ENCODE measurements at regions not wholly inside any gene's neighbourhood (a gene's known extent, or its start where the extent isn't known, plus 50 kb on each side); places are given as distances from the start of the nearest gene placed in this dataset.

DNA sequence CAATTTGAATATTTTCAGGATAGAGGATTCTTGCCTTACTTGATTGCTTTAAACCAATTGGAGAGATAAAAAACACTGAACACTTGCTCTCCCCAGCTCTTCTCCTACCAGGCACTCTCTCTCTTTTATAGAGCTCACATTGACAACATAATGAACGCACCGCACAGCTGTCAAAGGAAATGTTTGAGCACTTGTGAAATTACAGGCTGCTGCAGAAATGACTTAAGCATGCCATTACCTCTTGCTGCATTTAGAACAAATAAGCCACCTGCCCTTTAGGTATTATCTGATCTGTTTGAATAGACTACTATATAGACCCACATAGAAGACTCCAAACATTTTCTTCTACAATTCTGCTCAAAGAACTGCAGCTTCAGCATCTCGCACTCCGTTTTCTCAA is 227.7 kb downstream of the C4orf33 start:
- H3K36me3 ChIP-seq (replicated peaks in 1 of 2; ENCODE audit: control insufficient read depth in 1 of 2, insufficient read depth in 2 of 2, low read length in 2 of 2) = no peaks in the 10 kb centered on the region
- no peak overlapping the region for H2AFZ ChIP-seq (ENCODE audit: insufficient read depth, low read depth, low read length, poor library complexity, severe bottlenecking)
- H3K79me2 ChIP-seq (ENCODE audit: insufficient read depth, low read length) = no peaks in the 10 kb centered on the region
- no peaks in the 10 kb centered on the region for H3K9me3 ChIP-seq (replicated peaks in 1 of 2; ENCODE audit: control insufficient read depth in 1 of 2, insufficient read depth in 1 of 2, low read length in 2 of 2)
- intact Hi-C loops (cut with micrococcal nuclease) = loop anchor here in 1 of 2 donors (10.0 kb wide), 1 partner anchor 229 kb away; the partner anchor contains the start of genes C4orf33 and SCLT1
- no peak overlapping the region for H3K9ac ChIP-seq (ENCODE audit: insufficient read depth, low read length, poor library complexity, severe bottlenecking)
- peaks cover 37 to 42% of the 10 kb centered on the region in 2 donors for H3K4me1 ChIP-seq (ENCODE audit: control insufficient read depth in 1 of 2, insufficient read depth in 2 of 2, low read length in 2 of 2)
- TF ChIP-seq, protein P1, sequence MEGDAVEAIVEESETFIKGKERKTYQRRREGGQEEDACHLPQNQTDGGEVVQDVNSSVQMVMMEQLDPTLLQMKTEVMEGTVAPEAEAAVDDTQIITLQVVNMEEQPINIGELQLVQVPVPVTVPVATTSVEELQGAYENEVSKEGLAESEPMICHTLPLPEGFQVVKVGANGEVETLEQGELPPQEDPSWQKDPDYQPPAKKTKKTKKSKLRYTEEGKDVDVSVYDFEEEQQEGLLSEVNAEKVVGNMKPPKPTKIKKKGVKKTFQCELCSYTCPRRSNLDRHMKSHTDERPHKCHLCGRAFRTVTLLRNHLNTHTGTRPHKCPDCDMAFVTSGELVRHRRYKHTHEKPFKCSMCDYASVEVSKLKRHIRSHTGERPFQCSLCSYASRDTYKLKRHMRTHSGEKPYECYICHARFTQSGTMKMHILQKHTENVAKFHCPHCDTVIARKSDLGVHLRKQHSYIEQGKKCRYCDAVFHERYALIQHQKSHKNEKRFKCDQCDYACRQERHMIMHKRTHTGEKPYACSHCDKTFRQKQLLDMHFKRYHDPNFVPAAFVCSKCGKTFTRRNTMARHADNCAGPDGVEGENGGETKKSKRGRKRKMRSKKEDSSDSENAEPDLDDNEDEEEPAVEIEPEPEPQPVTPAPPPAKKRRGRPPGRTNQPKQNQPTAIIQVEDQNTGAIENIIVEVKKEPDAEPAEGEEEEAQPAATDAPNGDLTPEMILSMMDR (IDR thresholded peaks at IDR 0.05) = no peak
- H3K27me3 ChIP-seq (ENCODE audit: control insufficient read depth in 2 of 2, insufficient read depth in 2 of 2, low read length in 2 of 2) = no peaks in the 10 kb centered on the region
- Mint-ChIP-seq H3K27me3 (ENCODE audit: low read depth in 3 of 3) (peaks cover 2 to 7% (median 6%) of the 10 kb centered on the region in 3 donors), H3K27ac (peak overlapping the region in 1 of 7 donors; percentile 11), H3K4me1 (peaks cover 54% of the 10 kb centered on the region), H3K36me3 (peaks cover 2 to 4% of the 10 kb centered on the region in 2 donors), H3K9me3 (no peaks in the 10 kb centered on the region), H3K4me3 (peak overlapping the region in 1 of 2 donors; percentile 18)
- H4K20me1 ChIP-seq (ENCODE audit: insufficient read depth, low read length) = no peaks in the 10 kb centered on the region
- 79% methylated on average over 2 of the region's 4 CpGs for WGBS (ENCODE audit: insufficient coverage)
- H3K27ac ChIP-seq (ENCODE audit: low read depth in 1 of 2, low read length in 2 of 2) = no peak overlapping the region
- no peak overlapping the region for H3K4me3 ChIP-seq (replicated peaks in 1 of 3; ENCODE audit: low read depth in 2 of 3, low read length in 3 of 3)
- no peak for DNase-seq
- no peak overlapping the region for H3K4me2 ChIP-seq (replicated peaks; ENCODE audit: extremely low read depth, low read length, poor library complexity, severe bottlenecking)

DNA sequence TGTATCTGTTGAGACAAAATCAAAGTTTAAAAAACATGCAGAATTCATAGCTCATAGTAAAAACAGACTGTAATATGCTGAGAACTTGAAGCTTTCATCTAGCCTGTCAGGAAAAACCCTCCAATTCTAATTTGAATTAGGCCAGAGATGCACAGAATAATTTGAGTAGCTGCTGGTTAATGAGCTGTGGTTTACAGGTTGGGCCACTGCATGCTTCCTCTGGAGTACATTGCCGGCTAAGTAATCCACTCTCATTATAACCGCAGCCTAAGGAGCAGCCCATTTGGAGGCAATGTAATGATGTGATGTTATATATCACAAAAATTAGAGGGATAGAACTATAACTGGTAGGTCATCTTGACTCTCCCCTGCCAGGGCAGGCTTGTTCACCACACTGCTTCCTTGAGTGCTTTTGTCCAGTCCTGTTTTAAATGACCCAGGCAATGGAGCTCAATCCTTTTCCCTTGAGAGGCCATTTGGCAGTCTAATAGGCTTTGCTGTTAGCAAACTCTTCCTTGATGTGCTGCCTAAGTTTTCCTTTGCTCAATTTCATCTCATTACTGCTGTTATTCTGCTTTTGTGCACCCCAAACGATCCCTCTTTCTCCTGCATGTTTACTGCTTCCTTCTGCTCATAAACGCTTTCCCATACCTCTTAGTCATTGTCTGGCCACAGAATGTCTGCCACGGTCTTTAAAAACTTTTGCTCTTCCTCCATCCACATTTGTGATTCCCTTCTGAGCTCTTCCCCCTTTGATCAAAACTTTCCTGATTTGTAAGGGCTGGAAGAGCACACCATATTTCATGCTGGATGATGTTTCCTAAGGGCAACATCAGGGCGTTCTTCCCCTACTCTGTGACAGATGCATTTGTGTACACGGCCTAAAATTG is 230.9 kb downstream of the C4orf33 start:
- Histone ChIP-seq H3K9ac (ENCODE audit: insufficient read depth, low read length, poor library complexity, severe bottlenecking) (peak overlapping the region; percentile 64), H3K27ac (ENCODE audit: low read depth in 1 of 2, low read length in 2 of 2) (peak overlapping the region; percentile 69 to 98), H3K27me3 (ENCODE audit: control insufficient read depth in 2 of 2, insufficient read depth in 2 of 2, low read length in 2 of 2) (no peaks in the 10 kb centered on the region), H3K4me2 (replicated peaks; ENCODE audit: extremely low read depth, low read length, poor library complexity, severe bottlenecking) (peak overlapping the region; percentile 42), H3K4me3 (replicated peaks in 1 of 3; ENCODE audit: low read depth in 2 of 3, low read length in 3 of 3) (peak overlapping the region in 1 of 3 experiments; percentile 38), H2AFZ (ENCODE audit: insufficient read depth, low read depth, low read length, poor library complexity, severe bottlenecking) (peak overlapping the region; percentile 60), H3K79me2 (ENCODE audit: insufficient read depth, low read length) (no peaks in the 10 kb centered on the region), H3K36me3 (replicated peaks in 1 of 2; ENCODE audit: control insufficient read depth in 1 of 2, insufficient read depth in 2 of 2, low read length in 2 of 2) (no peaks in the 10 kb centered on the region), H4K20me1 (ENCODE audit: insufficient read depth, low read length) (no peaks in the 10 kb centered on the region), H3K4me1 (ENCODE audit: control insufficient read depth in 1 of 2, insufficient read depth in 2 of 2, low read length in 2 of 2) (peaks cover 46 to 51% of the 10 kb centered on the region in 2 donors), H3K9me3 (replicated peaks in 1 of 2; ENCODE audit: control insufficient read depth in 1 of 2, insufficient read depth in 1 of 2, low read length in 2 of 2) (no peaks in the 10 kb centered on the region)
- peak overlapping the region; percentile 90 to 98 (median 94) for H3K27ac Mint-ChIP-seq
- DNase-seq = peak; percentile 43 to 70 (median 46)
- WGBS (ENCODE audit: insufficient coverage) = 4% methylated on average over 4 of the region's 7 CpGs
- peaks cover 0 to 6% (median 3%) of the 10 kb centered on the region in 3 donors for H3K27me3 Mint-ChIP-seq (ENCODE audit: low read depth in 3 of 3)
- TF ChIP-seq, protein P1 (IDR thresholded peaks at IDR 0.05) = no peak
- H3K9me3 Mint-ChIP-seq = peaks cover 0 to 2% (median 0%) of the 10 kb centered on the region in 7 donors
- H3K4me1 Mint-ChIP-seq = peaks cover 54% of the 10 kb centered on the region
- peak overlapping the region in 1 of 2 donors; percentile 60 for H3K4me3 Mint-ChIP-seq
- H3K36me3 Mint-ChIP-seq = peaks cover 3 to 4% of the 10 kb centered on the region in 2 donors
- intact Hi-C loops (cut with micrococcal nuclease) = loop anchor here in 1 of 2 donors (10.0 kb wide), 1 partner anchor 232 kb away; the partner anchor contains the start of genes C4orf33 and SCLT1
